ENCODE measurements at regions not wholly inside any gene's neighbourhood (a gene's known extent, or its start where the extent isn't known, plus 50 kb on each side); places are given as distances from the start of the nearest gene placed in this dataset.
"Not testable (repeated sequence)": the region's sequence is repeated elsewhere in the genome, so short reads cannot be mapped to it uniquely, and the experiment has no call there.

DNA sequence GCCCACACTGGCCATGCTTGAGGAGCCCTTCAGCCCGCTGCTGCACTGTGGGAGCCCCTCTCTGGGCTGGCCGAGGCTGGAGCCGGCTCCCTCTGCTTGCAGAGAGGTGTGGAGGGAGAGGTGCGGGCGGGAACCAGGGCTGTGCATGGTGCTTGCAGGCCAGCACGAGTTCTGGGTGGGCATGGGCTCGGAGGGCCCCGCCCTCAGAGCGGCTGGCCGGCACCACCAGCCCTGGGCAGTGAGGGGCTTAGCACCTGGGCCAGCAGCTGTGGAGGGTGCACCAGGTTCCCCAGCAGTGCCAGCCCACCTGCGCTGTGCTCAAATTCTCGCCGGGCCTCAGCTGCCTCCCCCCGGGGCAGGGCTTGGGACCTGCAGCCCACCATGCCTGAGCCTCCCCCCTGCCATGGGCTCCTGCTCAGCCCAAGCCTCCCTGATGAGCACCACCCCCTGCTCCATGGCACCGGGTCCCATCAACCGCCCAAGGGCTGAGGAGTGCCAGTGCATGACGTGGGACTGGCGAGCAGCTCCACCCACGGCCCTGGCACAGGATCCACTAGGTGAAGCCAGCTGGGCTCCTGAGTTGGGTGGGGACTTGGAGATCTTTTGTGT, 665.9 kb upstream of the ZNF385D start:
- TF ChIP-seq, protein P1, sequence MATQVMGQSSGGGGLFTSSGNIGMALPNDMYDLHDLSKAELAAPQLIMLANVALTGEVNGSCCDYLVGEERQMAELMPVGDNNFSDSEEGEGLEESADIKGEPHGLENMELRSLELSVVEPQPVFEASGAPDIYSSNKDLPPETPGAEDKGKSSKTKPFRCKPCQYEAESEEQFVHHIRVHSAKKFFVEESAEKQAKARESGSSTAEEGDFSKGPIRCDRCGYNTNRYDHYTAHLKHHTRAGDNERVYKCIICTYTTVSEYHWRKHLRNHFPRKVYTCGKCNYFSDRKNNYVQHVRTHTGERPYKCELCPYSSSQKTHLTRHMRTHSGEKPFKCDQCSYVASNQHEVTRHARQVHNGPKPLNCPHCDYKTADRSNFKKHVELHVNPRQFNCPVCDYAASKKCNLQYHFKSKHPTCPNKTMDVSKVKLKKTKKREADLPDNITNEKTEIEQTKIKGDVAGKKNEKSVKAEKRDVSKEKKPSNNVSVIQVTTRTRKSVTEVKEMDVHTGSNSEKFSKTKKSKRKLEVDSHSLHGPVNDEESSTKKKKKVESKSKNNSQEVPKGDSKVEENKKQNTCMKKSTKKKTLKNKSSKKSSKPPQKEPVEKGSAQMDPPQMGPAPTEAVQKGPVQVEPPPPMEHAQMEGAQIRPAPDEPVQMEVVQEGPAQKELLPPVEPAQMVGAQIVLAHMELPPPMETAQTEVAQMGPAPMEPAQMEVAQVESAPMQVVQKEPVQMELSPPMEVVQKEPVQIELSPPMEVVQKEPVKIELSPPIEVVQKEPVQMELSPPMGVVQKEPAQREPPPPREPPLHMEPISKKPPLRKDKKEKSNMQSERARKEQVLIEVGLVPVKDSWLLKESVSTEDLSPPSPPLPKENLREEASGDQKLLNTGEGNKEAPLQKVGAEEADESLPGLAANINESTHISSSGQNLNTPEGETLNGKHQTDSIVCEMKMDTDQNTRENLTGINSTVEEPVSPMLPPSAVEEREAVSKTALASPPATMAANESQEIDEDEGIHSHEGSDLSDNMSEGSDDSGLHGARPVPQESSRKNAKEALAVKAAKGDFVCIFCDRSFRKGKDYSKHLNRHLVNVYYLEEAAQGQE (IDR thresholded peaks at IDR 0.05; ENCODE audit: low read depth, low read length), result not testable (repeated sequence)
- not testable (repeated sequence) for TF ChIP-seq EP300 (IDR thresholded peaks at IDR 0.05; ENCODE audit: borderline replicate concordance in 1 of 2, low read depth in 1 of 2, low read length in 1 of 2)

Measured in SK-N-SH (cell line).